ENCODE measurements at regions not wholly inside any gene's neighbourhood (a gene's known extent, or its start where the extent isn't known, plus 50 kb on each side); places are given as distances from the start of the nearest gene placed in this dataset.

- H3K4me1 ChIP-seq: no peaks in the 10 kb centered on the region
- no peaks in the 10 kb centered on the region for H3K9me3 ChIP-seq
- H3K27ac ChIP-seq: no peak overlapping the region
- no peak for DNase-seq (ENCODE audit: extremely low spot score in 2 of 2)
- no peaks in the 10 kb centered on the region for H3K27me3 ChIP-seq
- H3K36me3 ChIP-seq: no peaks in the 10 kb centered on the region
- no peak for TF ChIP-seq POLR2A (IDR thresholded peaks at IDR 0.05)
- H3K4me3 ChIP-seq: no peak overlapping the region
- intact Hi-C loops (cut with DNase I): no loop called here
Measured at GRCh38 chr4:127410201-127410600, 222.6 kb upstream of the INTU start.

- intact Hi-C loops (cut with DNase I): no loop called here
- Histone ChIP-seq H3K4me3 (no peak overlapping the region), H3K27ac (no peak overlapping the region)
Measured at GRCh38 chr4:127410644-127411043, 222.1 kb upstream of the INTU start.

GRCh38 chr4:127414951-127415606 is 217.7 kb upstream of the INTU start:
- H3K27ac ChIP-seq: no peak overlapping the region
- intact Hi-C loops (cut with DNase I): no loop called here

More at GRCh38 chr4:127410644-127411043, 222.1 kb upstream of the INTU start:
- TF ChIP-seq CTCF (IDR thresholded peaks at IDR 0.05) (no peak), POLR2AphosphoS5 (IDR thresholded peaks at IDR 0.05; ENCODE audit: insufficient read depth in 1 of 2, low read depth in 1 of 2) (no peak), POLR2A (IDR thresholded peaks at IDR 0.05) (no peak)
- H3K36me3 ChIP-seq: no peaks in the 10 kb centered on the region
- H3K4me1 ChIP-seq: no peaks in the 10 kb centered on the region
- no peaks in the 10 kb centered on the region for H3K9me3 ChIP-seq
- no peaks in the 10 kb centered on the region for H3K27me3 ChIP-seq
- no peak for DNase-seq (ENCODE audit: extremely low spot score in 2 of 2)

GRCh38 chr4:127416115-127416514 is 216.6 kb upstream of the INTU start:
- H3K36me3 ChIP-seq: no peaks in the 10 kb centered on the region
- intact Hi-C loops (cut with DNase I): no loop called here
- H3K27me3 ChIP-seq: no peaks in the 10 kb centered on the region
- no peaks in the 10 kb centered on the region for H3K4me1 ChIP-seq
- no peak overlapping the region for H3K27ac ChIP-seq
- H3K9me3 ChIP-seq: no peaks in the 10 kb centered on the region
- no peak for DNase-seq (ENCODE audit: extremely low spot score in 2 of 2)
- H3K4me3 ChIP-seq: no peak overlapping the region
- TF ChIP-seq CTCF (IDR thresholded peaks at IDR 0.05) (no peak), POLR2AphosphoS5 (IDR thresholded peaks at IDR 0.05; ENCODE audit: insufficient read depth in 1 of 2, low read depth in 1 of 2) (no peak), POLR2A (IDR thresholded peaks at IDR 0.05) (no peak)

More at GRCh38 chr4:127414951-127415606, 217.7 kb upstream of the INTU start:
- no peak for DNase-seq (ENCODE audit: extremely low spot score in 2 of 2)
- Histone ChIP-seq H3K36me3 (no peaks in the 10 kb centered on the region), H3K4me3 (no peak overlapping the region), H3K4me1 (no peaks in the 10 kb centered on the region), H3K27me3 (no peaks in the 10 kb centered on the region), H3K9me3 (no peaks in the 10 kb centered on the region)
- no peak for TF ChIP-seq POLR2A (IDR thresholded peaks at IDR 0.05)
- no peak for TF ChIP-seq CTCF (IDR thresholded peaks at IDR 0.05)
- TF ChIP-seq POLR2AphosphoS5 (IDR thresholded peaks at IDR 0.05; ENCODE audit: insufficient read depth in 1 of 2, low read depth in 1 of 2): no peak

- Histone ChIP-seq H3K4me1 (no peaks in the 10 kb centered on the region), H3K27me3 (no peaks in the 10 kb centered on the region), H3K9me3 (no peaks in the 10 kb centered on the region), H3K36me3 (no peaks in the 10 kb centered on the region), H3K4me3 (no peak overlapping the region), H3K27ac (no peak overlapping the region)
- DNase-seq (ENCODE audit: extremely low spot score in 2 of 2): no peak
- TF ChIP-seq POLR2A (IDR thresholded peaks at IDR 0.05) (no peak), POLR2AphosphoS5 (IDR thresholded peaks at IDR 0.05; ENCODE audit: insufficient read depth in 1 of 2, low read depth in 1 of 2) (no peak), CTCF (IDR thresholded peaks at IDR 0.05) (no peak)
- intact Hi-C loops (cut with DNase I): no loop called here
Measured at GRCh38 chr4:127417885-127418535, 214.7 kb upstream of the INTU start.
